Caco-2 (cell line): ENCODE measurements at regions not wholly inside any gene's neighbourhood (a gene's known extent, or its start where the extent isn't known, plus 50 kb on each side); places are given as distances from the start of the nearest gene placed in this dataset.
A peak's percentile ranks its signal among the peaks of the same experiment; 100 is the strongest.

Experiments used
- BruUV-seq: library from RNA; stranded (reverse); fragments of 400-500 nt; replicated peaks from 2 replicates; lab custom pipeline; 2021; lab: Mats Ljungman, UMichigan
- CTCF ChIA-PET: fragments of 300-600 bp; sonication (Branson Sonifier 250); formaldehyde crosslinking; loops from one replicate; lab custom pipeline; 2022; ENCODE audit warnings: antibody characterized with exemption; lab: Charles Lee
- POLR2A ChIA-PET: fragments of 300-600 bp; sonication (Branson Sonifier 250); formaldehyde crosslinking; loops from one replicate; lab custom pipeline; 2022; ENCODE audit warnings: antibody characterized with exemption; lab: Charles Lee
- DNase-seq, 2 experiments: peaks; one replicate each; pipeline versions ENCODE4 v3.0.0 to v3.0.0-alpha.2; 2020 to 2022
- H3K27me3 ChIP-seq: replicated peaks from 2 replicates; pipeline ENCODE4 v1.6.0; 2011; ENCODE audit warnings: low read length; ENCODE audit not compliant: control insufficient read depth, insufficient read depth
- H3K36me3 ChIP-seq: 2 replicates; pipeline ENCODE4 v1.5.1; 2011; ENCODE audit warnings: low read length; ENCODE audit not compliant: control insufficient read depth, insufficient read depth
- H3K4me1 ChIP-seq: fragments of 250-450 bp; sonication (Bioruptor Pico); 2 replicates; pipeline ENCODE4 v1.5.1; 2020; ENCODE audit warnings: mild to moderate bottlenecking
- H3K4me3 ChIP-seq: 2 replicates; pipeline ENCODE4 v1.5.1; 2011; ENCODE audit warnings: low read depth, mild to moderate bottlenecking, control low read depth, low read length
- H3K9me3 ChIP-seq: fragments of 250-450 bp; sonication (Bioruptor Pico); 2 replicates; pipeline ENCODE4 v1.5.1; 2020; ENCODE audit warnings: mild to moderate bottlenecking, moderate library complexity
- H3K27ac Mint-ChIP-seq: one replicate; pipeline ENCODE4 v1.8.0; 2022; ENCODE audit warnings: mixed read lengths; ENCODE audit not compliant: unreplicated experiment
- H3K27me3 Mint-ChIP-seq: one replicate; pipeline ENCODE4 v1.8.0; 2022; ENCODE audit warnings: mixed read lengths; ENCODE audit not compliant: insufficient read depth, unreplicated experiment
- H3K36me3 Mint-ChIP-seq: one replicate; pipeline ENCODE4 v1.8.0; 2022; ENCODE audit warnings: mild to moderate bottlenecking, mixed read lengths; ENCODE audit not compliant: insufficient read depth, unreplicated experiment
- H3K4me1 Mint-ChIP-seq: one replicate; pipeline ENCODE4 v1.8.0; 2022; ENCODE audit warnings: low read depth, mixed read lengths; ENCODE audit not compliant: unreplicated experiment
- H3K4me3 Mint-ChIP-seq: one replicate; pipeline ENCODE4 v1.8.0; 2022; ENCODE audit warnings: mild to moderate bottlenecking, moderate library complexity, mixed read lengths; ENCODE audit not compliant: unreplicated experiment
- H3K9me3 Mint-ChIP-seq: one replicate; pipeline ENCODE4 v1.8.0; 2022; ENCODE audit warnings: mixed read lengths; ENCODE audit not compliant: unreplicated experiment
- intact Hi-C: fragments of 100-400 bp; cut with micrococcal nuclease; formaldehyde crosslinking; loops from one replicate; pipeline ENCODE4 v1.10.0; 2022; ENCODE audit not compliant: unreplicated experiment
- TF ChIP-seq, protein P1 (sequence below), 2 experiments: fragments of 200-600 bp in 1 of 2; IDR thresholded peaks; 1 replicate in 1 of 2; 2 replicates in 1 of 2; pipeline versions ENCODE4 v1.5.1 to v1.8.0; 2011 to 2022; ENCODE audit warnings: antibody characterized with exemption in 1 of 2, control low read depth in 1 of 2, inconsistent platforms in 1 of 2, low read depth in 1 of 2, low read length in 1 of 2, mild to moderate bottlenecking in 1 of 2, moderate library complexity in 1 of 2; ENCODE audit not compliant: insufficient read depth in 1 of 2, severe bottlenecking in 1 of 2, unreplicated experiment in 1 of 2

DNA sequence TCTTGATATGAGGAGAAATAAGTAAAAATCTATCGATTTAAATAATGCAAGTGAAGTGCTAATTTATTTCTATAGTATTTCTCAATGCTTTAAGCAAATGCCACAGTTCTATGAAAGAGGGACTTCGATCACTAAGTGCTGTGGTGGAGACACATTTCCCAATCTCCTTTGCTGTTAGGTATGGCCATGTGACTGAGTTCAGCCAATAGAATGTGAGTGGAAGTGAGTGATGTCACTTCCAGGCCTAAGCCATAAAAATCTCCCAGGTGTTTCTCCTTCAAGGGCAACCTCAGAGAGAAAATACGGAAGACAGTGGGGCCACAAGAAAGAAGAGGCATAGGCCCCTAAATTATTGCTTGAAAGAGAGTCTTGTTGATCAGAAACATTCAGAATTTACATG lies 100.3 kb upstream of the ANKH start:
- Histone ChIP-seq H3K36me3 (no peaks in the 10 kb centered on the region), H3K9me3 (0 out of 2 replicates have a peak, but pooled peaks cover 5% of the 10 kb centered on the region), H3K4me3 (no peak overlapping the region), H3K27me3 (no peaks in the 10 kb centered on the region), H3K4me1 (peaks cover 10% of the 10 kb centered on the region)
- no peaks in the 10 kb centered on the region for H3K9me3 Mint-ChIP-seq
- peak in 1 of 2 experiments; percentile 14 for DNase-seq
- H3K27ac Mint-ChIP-seq = no peak overlapping the region
- no TSS peak for BruUV-seq
- H3K36me3 Mint-ChIP-seq = no peaks in the 10 kb centered on the region
- intact Hi-C loops = no loop called here
- peaks cover 7% of the 10 kb centered on the region for H3K4me1 Mint-ChIP-seq
- ChIA-PET CTCF (no interaction called here), POLR2A (no interaction called here)
- H3K4me3 Mint-ChIP-seq = no peak overlapping the region
- TF ChIP-seq, protein P1, sequence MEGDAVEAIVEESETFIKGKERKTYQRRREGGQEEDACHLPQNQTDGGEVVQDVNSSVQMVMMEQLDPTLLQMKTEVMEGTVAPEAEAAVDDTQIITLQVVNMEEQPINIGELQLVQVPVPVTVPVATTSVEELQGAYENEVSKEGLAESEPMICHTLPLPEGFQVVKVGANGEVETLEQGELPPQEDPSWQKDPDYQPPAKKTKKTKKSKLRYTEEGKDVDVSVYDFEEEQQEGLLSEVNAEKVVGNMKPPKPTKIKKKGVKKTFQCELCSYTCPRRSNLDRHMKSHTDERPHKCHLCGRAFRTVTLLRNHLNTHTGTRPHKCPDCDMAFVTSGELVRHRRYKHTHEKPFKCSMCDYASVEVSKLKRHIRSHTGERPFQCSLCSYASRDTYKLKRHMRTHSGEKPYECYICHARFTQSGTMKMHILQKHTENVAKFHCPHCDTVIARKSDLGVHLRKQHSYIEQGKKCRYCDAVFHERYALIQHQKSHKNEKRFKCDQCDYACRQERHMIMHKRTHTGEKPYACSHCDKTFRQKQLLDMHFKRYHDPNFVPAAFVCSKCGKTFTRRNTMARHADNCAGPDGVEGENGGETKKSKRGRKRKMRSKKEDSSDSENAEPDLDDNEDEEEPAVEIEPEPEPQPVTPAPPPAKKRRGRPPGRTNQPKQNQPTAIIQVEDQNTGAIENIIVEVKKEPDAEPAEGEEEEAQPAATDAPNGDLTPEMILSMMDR (IDR thresholded peaks at IDR 0.05; ENCODE audit: insufficient read depth in 1 of 2, low read depth in 1 of 2, low read length in 1 of 2, severe bottlenecking in 1 of 2, unreplicated experiment in 1 of 2) = no peak
- no peaks in the 10 kb centered on the region for H3K27me3 Mint-ChIP-seq

- Histone ChIP-seq H3K36me3 (no peaks in the 10 kb centered on the region; the same call in 1 of the 2 replicates), H3K9me3 (0 out of 2 replicates have a peak, but pooled peaks cover 5% of the 10 kb centered on the region), H3K4me1 (peaks cover 5% of the 10 kb centered on the region), H3K27me3 (no peaks in the 10 kb centered on the region), H3K4me3 (no peak overlapping the region)
- POLR2A ChIA-PET = no interaction called here
- Mint-ChIP-seq H3K27ac (no peak overlapping the region), H3K4me1 (peaks cover 7% of the 10 kb centered on the region), H3K9me3 (no peaks in the 10 kb centered on the region), H3K36me3 (no peaks in the 10 kb centered on the region), H3K27me3 (no peaks in the 10 kb centered on the region), H3K4me3 (no peak overlapping the region)
- no TSS peak for BruUV-seq
- CTCF ChIA-PET = no interaction called here
- TF ChIP-seq, protein P1 (IDR thresholded peaks at IDR 0.05; ENCODE audit: insufficient read depth in 1 of 2, low read depth in 1 of 2, low read length in 1 of 2, severe bottlenecking in 1 of 2, unreplicated experiment in 1 of 2) = no peak
- no peak for DNase-seq
- intact Hi-C loops = no loop called here
These were observed 97.2 kb upstream of the ANKH start for GRCh38 chr5:14968796-14969195.

DNA sequence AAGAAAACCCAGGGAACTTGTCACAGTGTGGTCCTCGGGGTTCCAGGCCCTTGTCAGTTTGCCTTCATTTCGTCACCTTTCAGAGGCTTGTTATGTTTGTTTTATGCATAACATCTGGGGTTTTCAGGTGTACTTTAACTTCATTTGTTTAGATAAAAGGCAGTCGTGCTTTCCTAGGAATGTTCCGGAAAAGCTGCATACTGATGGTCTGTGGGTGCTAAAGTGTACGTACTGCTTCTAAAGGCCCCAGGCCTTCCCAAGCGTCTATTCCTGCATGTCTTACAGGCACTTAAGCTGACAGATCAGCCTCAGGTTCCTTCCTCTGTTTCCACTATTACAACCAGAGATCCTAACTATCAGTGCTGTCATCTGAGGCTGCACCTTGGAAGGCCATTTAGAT lies 95.6 kb upstream of the ANKH start:
- TF ChIP-seq, protein P1 (IDR thresholded peaks at IDR 0.05; ENCODE audit: insufficient read depth in 1 of 2, low read depth in 1 of 2, low read length in 1 of 2, severe bottlenecking in 1 of 2, unreplicated experiment in 1 of 2) = no peak
- peaks cover 3% of the 10 kb centered on the region for H3K27me3 Mint-ChIP-seq
- no peak overlapping the region for H3K27ac Mint-ChIP-seq
- Histone ChIP-seq H3K4me3 (no peak overlapping the region), H3K9me3 (0 out of 2 replicates have a peak, but pooled peaks cover 4% of the 10 kb centered on the region), H3K36me3 (no peaks in the 10 kb centered on the region; the same call in 1 of the 2 replicates), H3K27me3 (no peaks in the 10 kb centered on the region), H3K4me1 (peaks cover 5% of the 10 kb centered on the region)
- ChIA-PET POLR2A (no interaction called here), CTCF (interaction anchor here (0.9 kb wide), 1 partner anchor 10 kb away, joined by 3 read pairs; no protein-coding TSS in a partner anchor)
- no peaks in the 10 kb centered on the region for H3K36me3 Mint-ChIP-seq
- intact Hi-C loops = no loop called here
- no peak overlapping the region for H3K4me3 Mint-ChIP-seq
- no peak for DNase-seq
- peaks cover 7% of the 10 kb centered on the region for H3K4me1 Mint-ChIP-seq
- BruUV-seq = no TSS peak
- H3K9me3 Mint-ChIP-seq = no peaks in the 10 kb centered on the region
